HG02885 (cell line): ENCODE measurements at regions not wholly inside any gene's neighbourhood (a gene's known extent, or its start where the extent isn't known, plus 50 kb on each side); places are given as distances from the start of the nearest gene placed in this dataset.
A peak's percentile ranks its signal among the peaks of the same experiment; 100 is the strongest.

Source experiments
- ATAC-seq: cut with Tn5 transposase; IDR thresholded peaks from one replicate; pipeline ENCODE4 v1.9.1; 2021; ENCODE audit warnings: mild to moderate bottlenecking; ENCODE audit not compliant: unreplicated experiment, poor library complexity

- ATAC-seq: no peak
Observed at GRCh38 chr1:172882385-172882784, 168.4 kb downstream of the TNFSF18 start.

DNA sequence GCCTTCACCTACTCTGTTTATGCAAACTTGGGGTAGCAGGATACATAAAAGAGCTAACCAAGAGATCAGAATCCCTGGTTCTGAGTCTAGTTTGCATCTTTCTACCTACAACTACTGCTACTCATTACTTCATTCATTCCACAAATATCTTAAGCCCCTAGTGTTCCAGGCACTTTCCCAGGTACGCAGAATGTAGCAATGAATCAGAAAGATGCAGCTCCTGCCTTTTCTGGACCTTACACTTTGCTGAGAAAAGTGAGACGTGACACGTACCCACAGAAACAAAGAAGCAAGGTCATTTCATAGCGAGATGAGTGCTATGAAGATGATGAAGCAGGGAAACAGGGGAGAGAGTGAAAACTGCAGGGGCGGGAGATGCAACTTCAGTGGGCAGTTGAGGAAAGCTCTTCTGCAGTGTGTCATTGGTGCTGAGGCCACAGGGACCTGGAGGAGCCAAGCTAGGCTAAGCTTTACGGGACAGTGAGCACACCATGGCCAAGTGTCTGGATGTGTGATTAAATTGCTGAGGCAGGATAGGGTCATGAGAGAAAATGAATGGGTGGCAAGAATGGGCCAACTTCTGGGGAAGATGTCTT, 167.9 kb downstream of the TNFSF18 start:
- no peak for ATAC-seq

DNA sequence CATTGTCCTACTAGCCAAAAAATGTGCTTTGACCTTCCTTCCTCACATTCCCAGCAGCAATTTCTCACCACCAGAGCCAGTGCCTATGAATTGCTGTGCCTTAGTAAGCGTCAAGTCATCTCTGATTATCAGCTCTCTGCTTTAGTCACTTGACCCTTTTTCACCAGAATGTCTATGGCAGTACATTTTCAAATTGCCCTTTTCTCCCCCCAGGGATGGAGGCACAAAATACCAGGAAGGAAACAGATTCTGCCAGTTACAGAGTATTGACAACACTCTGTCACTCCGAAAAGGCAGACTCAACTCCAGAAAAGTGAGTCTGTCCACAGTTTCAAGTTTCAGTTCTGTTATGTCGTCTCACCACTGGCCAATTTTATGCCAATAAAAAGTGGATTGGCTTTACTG, 167.4 kb downstream of the TNFSF18 start:
- ATAC-seq: peak; percentile 78

DNA sequence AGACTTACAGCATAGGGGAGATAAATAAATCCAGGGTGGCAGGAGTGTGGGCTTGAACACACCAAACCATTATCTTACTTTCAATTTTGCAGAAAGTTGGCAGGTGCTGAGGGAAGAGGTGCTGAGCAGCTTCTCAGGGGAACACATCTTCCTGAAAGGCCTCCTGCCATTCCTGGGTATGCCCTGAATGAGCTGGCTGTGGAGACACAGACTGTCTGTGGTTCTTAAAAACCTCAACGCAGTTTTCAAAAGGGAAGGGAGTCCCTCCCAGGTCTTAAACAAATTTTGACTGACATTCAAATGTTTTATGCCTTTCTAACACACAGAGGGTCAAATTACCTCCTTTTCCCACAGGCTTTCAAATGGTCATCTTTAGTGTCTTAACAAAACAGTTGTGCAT, 166.9 kb downstream of the TNFSF18 start:
- ATAC-seq: peak; percentile 27

GRCh38 chr1:172885411-172885810, 165.3 kb downstream of the TNFSF18 start:
- ATAC-seq: no peak

DNA sequence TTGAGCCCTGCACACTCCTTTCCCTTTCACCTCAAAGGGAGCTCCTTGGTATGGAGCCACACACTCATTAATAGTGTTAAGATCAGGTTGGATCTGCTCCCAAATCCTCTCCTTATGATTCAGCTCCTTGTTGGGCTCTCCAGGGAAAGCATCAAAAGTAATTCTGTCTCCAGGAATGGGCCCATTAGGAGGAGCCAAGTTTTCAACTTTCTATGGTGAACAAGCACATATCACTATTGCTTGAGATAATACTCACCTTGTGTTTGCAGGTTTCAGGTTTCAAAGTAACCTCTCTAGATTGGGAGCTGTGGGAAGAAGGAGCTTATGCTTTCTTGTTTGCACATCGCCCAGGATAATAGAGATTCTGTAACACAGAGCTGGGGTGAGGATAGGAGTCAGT, 164.8 kb downstream of the TNFSF18 start:
- ATAC-seq: no peak

GRCh38 chr1:172887162-172887561, 163.6 kb downstream of the TNFSF18 start:
- no peak for ATAC-seq

GRCh38 chr1:172893146-172893841, 157.4 kb downstream of the TNFSF18 start:
- ATAC-seq: no peak

DNA sequence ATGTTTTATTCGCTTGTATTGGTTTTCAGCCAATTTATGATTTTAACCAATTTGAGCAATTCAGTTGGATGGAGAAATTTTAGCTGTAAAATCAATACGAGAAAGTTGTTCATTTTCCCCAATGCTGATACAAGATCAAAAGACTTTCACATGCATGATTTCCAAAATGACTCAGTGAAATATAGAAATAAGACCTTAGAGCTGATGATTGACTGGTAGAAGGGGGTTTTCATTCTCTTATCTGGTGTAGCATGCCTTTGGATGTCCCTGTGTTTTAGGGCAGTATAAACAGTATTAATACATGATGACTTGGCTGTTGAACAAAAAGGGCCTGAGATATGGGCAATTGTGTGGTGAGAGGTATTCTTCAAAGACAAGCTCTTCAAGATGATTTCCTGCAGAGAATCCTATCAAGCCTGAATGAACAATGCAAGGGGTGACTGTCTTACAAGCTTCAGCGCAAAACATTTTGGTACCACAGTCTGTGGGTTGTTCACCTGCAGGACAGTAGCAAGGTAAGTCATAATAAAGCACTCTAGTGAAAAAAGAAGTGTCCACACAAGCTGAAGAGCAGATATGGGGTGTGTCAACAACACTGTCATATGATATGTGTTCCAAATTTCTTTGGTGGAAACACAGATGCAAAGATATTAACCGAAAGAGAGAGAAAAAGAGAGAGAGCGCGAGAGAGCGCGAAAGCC, 156.2 kb downstream of the TNFSF18 start:
- peak; percentile 29 for ATAC-seq

GRCh38 chr1:172895050-172895460, 155.7 kb downstream of the TNFSF18 start:
- ATAC-seq: peak; percentile 80

DNA sequence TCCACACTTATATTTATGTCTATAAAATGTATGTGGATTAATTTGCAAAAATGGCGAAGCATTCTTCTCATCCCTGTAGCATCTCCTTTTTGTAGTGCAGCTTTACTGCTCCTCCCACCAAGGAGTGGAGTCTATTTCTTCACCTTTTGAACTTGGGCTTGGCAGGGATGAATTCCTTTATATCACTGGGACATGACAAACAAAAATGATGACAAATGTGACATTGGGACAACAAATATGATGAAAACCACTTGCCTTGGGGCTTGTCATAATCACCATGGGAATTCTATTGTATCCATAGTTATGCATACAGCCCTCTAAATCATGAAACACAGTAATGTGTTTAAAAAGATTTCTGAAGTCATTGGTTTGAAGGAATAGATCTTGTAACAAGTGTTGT, 155.0 kb downstream of the TNFSF18 start:
- ATAC-seq: no peak

DNA sequence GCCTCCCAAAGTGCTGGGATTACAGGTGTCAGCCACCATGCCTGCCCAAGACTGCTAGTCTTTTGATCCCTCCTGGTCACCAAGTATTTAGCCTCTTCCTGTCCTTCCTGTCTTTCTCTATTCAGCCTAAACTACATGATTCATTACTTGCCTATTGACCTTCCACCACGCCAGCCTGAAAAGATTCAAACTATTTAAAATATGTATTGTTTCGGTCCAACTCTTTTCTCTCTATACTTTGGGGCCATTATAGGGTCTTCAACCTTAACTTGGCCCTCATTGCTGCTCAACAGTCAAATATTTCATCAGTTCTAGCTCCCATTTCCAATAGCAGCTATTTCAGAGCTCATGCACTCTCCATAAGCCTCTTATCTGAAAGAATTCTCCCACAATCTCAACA, 153.0 kb downstream of the TNFSF18 start:
- ATAC-seq: no peak

GRCh38 chr1:172898866-172899265, 151.9 kb downstream of the TNFSF18 start:
- ATAC-seq: no peak

- ATAC-seq: no peak
Observed at GRCh38 chr1:172900376-172900997, 150.3 kb downstream of the TNFSF18 start.

DNA sequence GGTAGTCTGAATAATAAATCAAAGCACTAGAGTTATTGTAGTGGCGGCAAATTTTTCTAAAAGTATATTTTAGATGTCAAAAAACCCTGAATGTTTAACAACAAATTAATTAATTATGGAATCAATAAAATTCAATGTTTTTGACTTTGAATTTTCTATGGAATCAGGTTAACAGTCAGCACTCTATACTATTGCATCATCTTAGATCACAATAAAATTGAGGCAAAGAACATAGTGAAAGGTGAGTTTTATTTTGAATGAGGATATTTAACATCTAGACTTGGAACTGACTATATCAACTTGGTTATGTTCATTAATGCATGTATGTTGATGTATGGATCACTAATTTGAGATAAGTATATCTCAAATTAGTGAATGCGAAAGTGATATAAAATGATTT, 148.5 kb downstream of the TNFSF18 start:
- ATAC-seq: no peak

DNA sequence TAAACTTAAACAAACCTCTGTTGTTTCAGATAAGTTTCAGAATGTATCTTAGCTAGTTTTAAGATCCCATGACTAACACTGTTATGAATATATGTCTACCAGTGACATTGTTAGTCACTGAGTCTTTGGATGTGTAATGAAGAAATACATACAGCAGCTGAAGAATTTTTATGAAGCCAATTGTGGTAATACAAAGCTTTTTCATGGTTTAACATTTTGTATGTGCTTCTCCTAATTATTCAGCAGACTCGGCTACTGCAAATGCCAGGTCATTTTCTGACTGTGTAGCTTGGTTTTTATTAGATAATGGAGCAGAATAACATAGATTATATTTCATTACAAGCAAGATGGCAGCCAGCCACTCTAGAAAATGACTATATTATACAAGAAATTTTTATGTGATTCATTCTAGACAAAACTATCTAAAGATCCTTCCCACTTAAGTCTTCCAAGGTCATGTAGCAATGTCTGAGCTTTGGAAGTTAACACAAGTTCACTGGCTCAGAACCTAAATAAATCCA, 147.8 kb downstream of the TNFSF18 start:
- ATAC-seq: no peak

GRCh38 chr1:172903581-172904220, 147.0 kb downstream of the TNFSF18 start:
- no peak for ATAC-seq

DNA sequence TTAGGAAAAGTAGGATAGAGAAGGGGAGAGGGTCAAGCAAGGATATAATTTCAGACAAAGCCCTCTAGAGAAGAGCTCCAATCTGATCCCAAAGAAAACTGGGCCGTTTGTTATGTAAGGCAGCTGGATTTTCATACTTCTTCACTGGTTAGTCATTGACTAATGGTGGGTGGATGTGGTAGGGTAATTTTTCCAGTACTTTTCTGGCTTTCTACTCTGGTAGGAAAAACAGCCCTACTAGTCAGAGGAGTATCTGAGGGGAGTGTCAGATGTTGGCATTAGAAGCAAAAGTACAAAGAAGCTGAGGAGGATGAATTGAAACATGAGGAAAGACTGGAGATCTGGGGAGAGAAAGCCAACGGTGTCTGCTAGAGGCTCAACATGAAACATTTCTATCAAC, 145.3 kb downstream of the TNFSF18 start:
- ATAC-seq: no peak

GRCh38 chr1:172906778-172907592, 143.8 kb downstream of the TNFSF18 start:
- ATAC-seq: no peak
